CD14-positive monocyte (primary cell): ENCODE measurements at regions not wholly inside any gene's neighbourhood (a gene's known extent, or its start where the extent isn't known, plus 50 kb on each side); places are given as distances from the start of the nearest gene placed in this dataset.

ENCODE experiments used
- DNase-seq, 3 donors: peaks; one replicate each; pipeline ENCODE4 v3.0.0-alpha.2; 2011 to 2022
- H2AFZ ChIP-seq: 2 replicates; pipeline ENCODE4 v1.6.0; 2012; ENCODE audit warnings: mild to moderate bottlenecking, low read depth, low read length, inconsistent platforms; ENCODE audit not compliant: insufficient read depth, poor library complexity, severe bottlenecking
- H3K27ac ChIP-seq, 2 donors: 1 replicate in 1 of 2; 2 replicates in 1 of 2; pipeline ENCODE4 v1.5.1; 2012 to 2013; ENCODE audit warnings: low read length in 2 of 2, control low read depth in 1 of 2, inconsistent platforms in 1 of 2, low read depth in 1 of 2, mild to moderate bottlenecking in 1 of 2
- H3K27me3 ChIP-seq, 2 donors: one replicate each; pipeline versions ENCODE4 v1.6.0 to v1.6.1; 2011 to 2013; ENCODE audit warnings: low read length in 2 of 2; ENCODE audit not compliant: control insufficient read depth in 2 of 2, insufficient read depth in 2 of 2
- H3K36me3 ChIP-seq, 2 donors: replicated peaks in 1 of 2; 1 replicate in 1 of 2; 2 replicates in 1 of 2; pipeline versions ENCODE4 v1.5.1 to v1.6.1; 2012 to 2013; ENCODE audit warnings: low read length in 2 of 2, control low read depth in 1 of 2, inconsistent platforms in 1 of 2, mild to moderate bottlenecking in 1 of 2; ENCODE audit not compliant: insufficient read depth in 2 of 2, control insufficient read depth in 1 of 2
- H3K4me1 ChIP-seq, 2 donors: 1 replicate in 1 of 2; 2 replicates in 1 of 2; pipeline versions ENCODE4 v1.5.1 to v1.6.1; 2012 to 2013; ENCODE audit warnings: low read length in 2 of 2, control low read depth in 1 of 2, inconsistent platforms in 1 of 2, mild to moderate bottlenecking in 1 of 2, moderate library complexity in 1 of 2; ENCODE audit not compliant: insufficient read depth in 2 of 2, control insufficient read depth in 1 of 2
- H3K4me2 ChIP-seq: replicated peaks from 2 replicates; pipeline ENCODE3; 2012; ENCODE audit warnings: low read length, moderate library complexity, mild to moderate bottlenecking; ENCODE audit not compliant: poor library complexity, severe bottlenecking; ENCODE audit errors: extremely low read depth
- H3K4me3 ChIP-seq, 3 experiments: fragments of 200-600 bp in 1 of 3; sonication (generic) in 1 of 3; replicated peaks in 1 of 3; 1 replicate in 2 of 3; 2 replicates in 1 of 3; pipeline ENCODE4 v1.5.1; 2011 to 2013; ENCODE audit warnings: low read length in 3 of 3, mild to moderate bottlenecking in 3 of 3, control low read depth in 2 of 3, low read depth in 2 of 3, inconsistent platforms in 1 of 3, moderate library complexity in 1 of 3
- H3K79me2 ChIP-seq: 2 replicates; pipeline ENCODE4 v1.6.0; 2012; ENCODE audit warnings: mild to moderate bottlenecking, control low read depth, inconsistent platforms, low read length, moderate library complexity; ENCODE audit not compliant: insufficient read depth
- H3K9ac ChIP-seq: 2 replicates; pipeline ENCODE4 v1.6.0; 2017; ENCODE audit warnings: low read length, mild to moderate bottlenecking; ENCODE audit not compliant: insufficient read depth, poor library complexity, severe bottlenecking
- H3K9me3 ChIP-seq, 2 donors: replicated peaks in 1 of 2; 1 replicate in 1 of 2; 2 replicates in 1 of 2; pipeline versions ENCODE4 v1.5.1 to v1.6.1; 2012 to 2013; ENCODE audit warnings: low read length in 2 of 2, control low read depth in 1 of 2; ENCODE audit not compliant: control insufficient read depth in 1 of 2, insufficient read depth in 1 of 2
- H4K20me1 ChIP-seq: 2 replicates; pipeline ENCODE4 v1.6.0; 2012; ENCODE audit warnings: mild to moderate bottlenecking, low read length, control low read depth, moderate library complexity; ENCODE audit not compliant: insufficient read depth
- H3K27ac Mint-ChIP-seq, 7 donors: one replicate each; pipeline ENCODE4 v1.8.0; 2020; ENCODE audit warnings: mild to moderate bottlenecking in 7 of 7, mixed read lengths in 7 of 7, moderate library complexity in 6 of 7, inconsistent platforms in 2 of 7
- H3K27me3 Mint-ChIP-seq, 3 donors: one replicate each; pipeline ENCODE4 v1.8.0; 2021 to 2022; ENCODE audit warnings: low read depth in 3 of 3, mild to moderate bottlenecking in 3 of 3, mixed read lengths in 3 of 3, moderate library complexity in 3 of 3, inconsistent platforms in 1 of 3
- H3K36me3 Mint-ChIP-seq, 2 donors: one replicate each; pipeline ENCODE4 v1.8.0; 2020; ENCODE audit warnings: mixed read lengths in 2 of 2, inconsistent platforms in 1 of 2, mild to moderate bottlenecking in 1 of 2
- H3K4me1 Mint-ChIP-seq: one replicate; pipeline ENCODE4 v1.8.0; 2020; ENCODE audit warnings: mild to moderate bottlenecking, mixed read lengths
- H3K4me3 Mint-ChIP-seq, 2 donors: one replicate each; pipeline ENCODE4 v1.8.0; 2020; ENCODE audit warnings: mild to moderate bottlenecking in 2 of 2, mixed read lengths in 2 of 2, moderate library complexity in 1 of 2
- H3K9me3 Mint-ChIP-seq, 7 donors: one replicate each; pipeline ENCODE4 v1.8.0; 2020 to 2022; ENCODE audit warnings: mixed read lengths in 7 of 7, mild to moderate bottlenecking in 6 of 7, moderate library complexity in 6 of 7, inconsistent platforms in 2 of 7
- WGBS: methylation state at CpG from one replicate; pipeline ENCODE4 v1.1.5; 2013; ENCODE audit warnings: missing lambda C conversion rate; ENCODE audit not compliant: insufficient coverage; 5-methylcytosine and 5-hydroxymethylcytosine counted together
- intact Hi-C, 2 donors: fragments of 100-400 bp; cut with micrococcal nuclease; formaldehyde crosslinking; loops; one replicate each; pipeline versions ENCODE4 v1.15.0 to v1.15.1; 2023
- TF ChIP-seq, protein P1 (sequence below): fragments of 200-600 bp; IDR thresholded peaks from one replicate; pipeline ENCODE4 v1.8.0; 2022; ENCODE audit warnings: antibody characterized with exemption, mild to moderate bottlenecking

DNA sequence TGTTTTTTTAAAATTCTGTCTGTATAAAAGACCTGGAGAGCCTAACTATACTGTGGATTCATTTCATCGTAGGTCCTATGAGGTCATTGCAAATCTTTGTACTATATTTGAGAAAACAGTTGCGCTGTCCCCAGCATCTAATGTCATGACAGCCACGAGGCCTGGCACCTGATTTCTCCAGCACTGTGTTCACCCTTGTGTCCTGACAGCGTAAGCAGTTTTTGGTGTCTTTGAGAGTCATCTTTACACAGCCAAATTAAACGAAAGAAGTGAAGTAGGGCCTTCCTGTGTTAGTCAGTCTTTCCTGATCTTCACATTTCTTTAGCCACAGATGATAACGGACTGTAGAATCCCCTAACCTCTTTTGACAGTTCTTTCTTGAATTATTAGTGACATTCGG, 70.6 kb upstream of the PHACTR2 start:
- Histone ChIP-seq H4K20me1 (peaks cover 27% of the 10 kb centered on the region), H3K4me3 (no peak overlapping the region), H3K27me3 (no peaks in the 10 kb centered on the region), H2AFZ (no peak overlapping the region), H3K27ac (no peak overlapping the region), H3K9ac (no peak overlapping the region), H3K79me2 (peaks cover 51% of the 10 kb centered on the region), H3K4me2 (no peak overlapping the region), H3K9me3 (no peaks in the 10 kb centered on the region), H3K36me3 (no peaks in the 10 kb centered on the region), H3K4me1 (no peaks in the 10 kb centered on the region)
- Mint-ChIP-seq H3K4me3 (no peak overlapping the region), H3K9me3 (peaks cover 0 to 2% (median 0%) of the 10 kb centered on the region in 7 donors), H3K27me3 (no peaks in the 10 kb centered on the region), H3K36me3 (peaks cover 1 to 2% of the 10 kb centered on the region in 2 donors), H3K4me1 (peaks cover 3% of the 10 kb centered on the region), H3K27ac (no peak overlapping the region)
- intact Hi-C loops, result no loop called here
- no peak for DNase-seq
- TF ChIP-seq, protein P1, sequence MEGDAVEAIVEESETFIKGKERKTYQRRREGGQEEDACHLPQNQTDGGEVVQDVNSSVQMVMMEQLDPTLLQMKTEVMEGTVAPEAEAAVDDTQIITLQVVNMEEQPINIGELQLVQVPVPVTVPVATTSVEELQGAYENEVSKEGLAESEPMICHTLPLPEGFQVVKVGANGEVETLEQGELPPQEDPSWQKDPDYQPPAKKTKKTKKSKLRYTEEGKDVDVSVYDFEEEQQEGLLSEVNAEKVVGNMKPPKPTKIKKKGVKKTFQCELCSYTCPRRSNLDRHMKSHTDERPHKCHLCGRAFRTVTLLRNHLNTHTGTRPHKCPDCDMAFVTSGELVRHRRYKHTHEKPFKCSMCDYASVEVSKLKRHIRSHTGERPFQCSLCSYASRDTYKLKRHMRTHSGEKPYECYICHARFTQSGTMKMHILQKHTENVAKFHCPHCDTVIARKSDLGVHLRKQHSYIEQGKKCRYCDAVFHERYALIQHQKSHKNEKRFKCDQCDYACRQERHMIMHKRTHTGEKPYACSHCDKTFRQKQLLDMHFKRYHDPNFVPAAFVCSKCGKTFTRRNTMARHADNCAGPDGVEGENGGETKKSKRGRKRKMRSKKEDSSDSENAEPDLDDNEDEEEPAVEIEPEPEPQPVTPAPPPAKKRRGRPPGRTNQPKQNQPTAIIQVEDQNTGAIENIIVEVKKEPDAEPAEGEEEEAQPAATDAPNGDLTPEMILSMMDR, result no peak
- WGBS, result 81% methylated on average over 4 of the region's 7 CpGs

DNA sequence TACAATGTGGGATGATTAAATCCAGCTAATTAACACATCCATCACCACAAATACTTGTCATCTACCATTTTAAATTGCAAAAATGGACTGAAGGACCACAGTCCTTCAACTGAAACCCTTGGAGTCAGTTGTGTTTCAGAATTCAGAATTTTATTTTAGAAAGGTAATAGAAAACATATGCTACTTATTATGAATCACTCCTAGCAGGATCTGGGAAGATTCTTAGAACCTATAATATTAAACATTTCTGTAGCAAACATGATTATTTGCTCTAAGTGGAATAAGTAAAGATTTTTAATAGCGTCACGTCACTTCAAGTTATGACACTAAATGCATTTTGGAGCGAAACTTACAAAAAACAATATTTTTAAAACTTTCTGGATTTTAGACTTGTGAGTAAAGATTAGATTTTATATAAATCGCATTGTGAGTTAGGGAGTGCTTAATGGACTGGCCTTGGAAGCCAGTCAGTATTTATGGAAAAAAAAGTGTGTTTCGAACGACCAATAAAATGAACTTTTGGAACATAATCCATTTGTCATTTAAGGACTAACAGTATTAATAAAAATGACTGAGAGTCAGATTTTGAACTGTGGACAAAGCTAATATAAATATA, 71.8 kb upstream of the PHACTR2 start:
- no peak overlapping the region for H3K4me3 ChIP-seq
- TF ChIP-seq, protein P1, result no peak
- H2AFZ ChIP-seq, result no peak overlapping the region
- H3K36me3 Mint-ChIP-seq, result peaks cover 1 to 2% of the 10 kb centered on the region in 2 donors
- peaks cover 48% of the 10 kb centered on the region for H3K79me2 ChIP-seq
- no peak overlapping the region for H3K4me2 ChIP-seq
- no peak overlapping the region for H3K4me3 Mint-ChIP-seq
- H3K9me3 Mint-ChIP-seq, result no peaks in the 10 kb centered on the region
- DNase-seq, result no peak
- intact Hi-C loops, result no loop called here
- 100% methylated on average over 1 of the region's 6 CpGs for WGBS
- H3K9me3 ChIP-seq, result no peaks in the 10 kb centered on the region
- no peaks in the 10 kb centered on the region for H3K27me3 Mint-ChIP-seq
- no peak overlapping the region for H3K27ac Mint-ChIP-seq
- H3K9ac ChIP-seq, result no peak overlapping the region
- no peaks in the 10 kb centered on the region for H3K36me3 ChIP-seq
- H3K4me1 ChIP-seq, result no peaks in the 10 kb centered on the region
- peaks cover 30% of the 10 kb centered on the region for H4K20me1 ChIP-seq
- no peaks in the 10 kb centered on the region for H3K4me1 Mint-ChIP-seq
- H3K27me3 ChIP-seq, result no peaks in the 10 kb centered on the region
- H3K27ac ChIP-seq, result no peak overlapping the region
